ENCODE measurements at regions not wholly inside any gene's neighbourhood (a gene's known extent, or its start where the extent isn't known, plus 50 kb on each side); places are given as distances from the start of the nearest gene placed in this dataset.

GRCh38 chr6:167643223-167643622, 183.5 kb upstream of the AFDN start:
- no peak for DNase-seq (ENCODE audit: low read depth in 2 of 2)

GRCh38 chr6:167643716-167644115, 183.0 kb upstream of the AFDN start:
- DNase-seq (ENCODE audit: low read depth in 2 of 2): no peak

GRCh38 chr6:167644412-167645132, 182.1 kb upstream of the AFDN start:
- DNase-seq (ENCODE audit: low read depth in 2 of 2): no peak

GRCh38 chr6:167645368-167645767, 181.3 kb upstream of the AFDN start:
- peak in 1 of 2 donors; percentile 42 for DNase-seq (ENCODE audit: low read depth in 2 of 2)

- DNase-seq (ENCODE audit: low read depth in 2 of 2): peak in 1 of 2 donors; percentile 67
These were observed 179.4 kb upstream of the AFDN start for GRCh38 chr6:167647306-167647705.

DNA sequence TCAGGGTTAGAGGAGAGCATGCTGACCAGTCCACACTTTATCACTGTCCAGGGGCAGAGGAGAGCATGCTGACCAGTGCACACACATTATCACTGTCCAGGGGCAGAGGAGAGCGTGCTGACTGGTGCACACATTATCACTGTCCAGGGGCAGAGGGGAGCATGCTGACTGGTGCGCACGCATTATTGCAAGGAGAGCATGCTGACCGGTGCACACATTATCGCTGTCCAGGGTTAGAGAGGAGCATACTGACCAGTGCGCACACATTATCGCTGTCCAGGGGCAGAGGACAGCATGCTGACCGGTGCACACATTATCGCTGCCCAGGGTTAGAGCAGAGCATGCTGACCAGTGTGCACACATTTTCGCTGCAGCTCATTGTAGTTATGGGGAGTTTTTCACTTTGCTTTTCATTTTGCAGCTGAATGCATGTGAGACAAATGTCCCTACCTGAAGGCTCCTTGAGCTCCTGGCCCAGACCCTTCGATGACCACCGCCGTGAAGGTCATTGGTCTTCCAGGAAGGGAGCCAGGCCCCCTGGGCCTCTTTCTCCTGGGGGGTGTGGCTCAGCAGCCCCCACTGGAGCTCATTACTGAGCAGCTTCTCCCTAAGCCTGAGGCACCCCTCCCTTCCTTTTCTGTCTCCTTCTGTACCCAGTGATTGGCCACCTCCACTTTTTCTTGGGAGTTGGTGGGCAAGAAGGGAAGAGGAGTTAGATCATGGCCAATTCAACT, 178.8 kb upstream of the AFDN start:
- peak; percentile 21 to 35 for DNase-seq (ENCODE audit: low read depth in 2 of 2)

- peak; percentile 19 to 82 for DNase-seq (ENCODE audit: low read depth in 2 of 2)
These were observed 178.0 kb upstream of the AFDN start for GRCh38 chr6:167648501-167649278.

DNA sequence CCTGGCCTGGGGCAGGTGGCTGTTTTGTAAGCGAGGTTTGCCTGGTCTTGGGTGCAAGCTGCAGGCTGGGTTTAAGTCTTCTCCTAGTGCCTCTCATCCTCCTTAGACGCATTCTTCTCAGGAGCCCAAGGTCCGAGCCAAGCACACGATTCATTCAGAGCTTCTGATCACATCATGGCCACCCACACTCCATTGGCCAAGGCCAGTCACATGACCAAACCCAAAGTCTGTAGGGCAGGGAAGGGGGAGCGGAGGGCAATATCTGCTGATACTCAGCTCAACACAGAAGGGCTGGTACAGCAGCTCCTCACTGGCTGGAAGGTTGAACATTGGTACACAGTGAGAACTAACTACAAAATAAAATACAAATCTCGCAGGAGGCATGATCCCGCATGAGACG, 177.2 kb upstream of the AFDN start:
- no peak for DNase-seq (ENCODE audit: low read depth in 2 of 2)

- DNase-seq (ENCODE audit: low read depth in 2 of 2): no peak
These were observed 175.9 kb upstream of the AFDN start for GRCh38 chr6:167650730-167651317.

GRCh38 chr6:167651318-167652041, 175.2 kb upstream of the AFDN start:
- DNase-seq (ENCODE audit: low read depth in 2 of 2): no peak

DNA sequence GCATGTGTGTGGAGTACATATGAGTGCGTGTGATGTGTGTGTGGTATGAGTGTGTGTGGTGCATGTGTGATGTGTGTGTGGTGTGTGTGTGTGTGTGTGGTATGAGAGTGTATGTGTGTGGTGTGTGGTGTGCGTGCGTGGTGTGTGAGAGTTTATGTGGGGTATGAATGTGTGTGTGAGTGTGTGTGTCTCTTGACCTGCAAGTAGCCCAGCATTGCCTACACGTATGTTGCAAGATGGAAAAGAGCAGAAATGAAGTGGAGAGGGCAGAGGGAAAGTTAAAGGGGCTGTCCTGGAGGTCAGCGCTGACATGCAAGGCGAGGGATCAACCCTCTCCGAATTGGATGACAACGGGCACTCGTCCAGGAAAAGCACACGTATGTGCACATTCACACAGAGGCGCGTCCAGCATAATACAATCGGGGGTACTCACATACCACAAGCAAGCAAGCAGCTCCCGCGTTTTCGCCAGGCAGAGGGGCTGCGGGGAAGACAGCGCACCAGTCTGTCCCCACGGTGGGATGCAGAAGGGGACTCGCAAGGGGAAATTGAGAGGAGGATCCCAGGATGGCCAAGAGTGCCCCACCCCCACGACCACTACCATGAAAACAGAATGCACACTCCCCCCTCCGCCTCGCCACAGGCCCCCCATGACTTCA, 174.5 kb upstream of the AFDN start:
- no peak for DNase-seq (ENCODE audit: low read depth in 2 of 2)

DNA sequence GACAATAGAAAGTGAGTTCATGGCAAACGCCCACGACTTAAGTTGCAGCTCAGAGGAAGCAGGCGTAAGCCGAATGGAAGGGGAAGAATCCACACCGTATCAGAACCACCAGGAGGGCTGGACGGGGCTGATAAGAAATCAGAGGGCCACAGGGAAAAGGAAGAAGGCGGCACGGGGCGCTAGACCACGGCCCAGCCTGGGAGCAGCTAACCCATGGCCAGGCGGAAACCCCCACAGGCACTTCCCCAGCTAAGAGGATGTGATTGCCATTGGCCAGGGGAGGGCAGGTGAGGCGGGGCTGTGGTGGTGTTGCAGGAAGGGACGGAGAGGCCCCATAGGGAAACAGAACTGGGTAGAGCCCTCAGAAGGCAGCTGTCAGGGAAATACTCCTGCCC, 174.0 kb upstream of the AFDN start:
- DNase-seq (ENCODE audit: low read depth in 2 of 2): no peak

- DNase-seq (ENCODE audit: low read depth in 2 of 2): no peak
These were observed 173.2 kb upstream of the AFDN start for GRCh38 chr6:167653561-167653960.

GRCh38 chr6:167654389-167654788, 172.3 kb upstream of the AFDN start:
- DNase-seq (ENCODE audit: low read depth in 2 of 2): no peak

- DNase-seq (ENCODE audit: low read depth in 2 of 2): no peak
These were observed 171.4 kb upstream of the AFDN start for GRCh38 chr6:167655174-167655821.

DNA sequence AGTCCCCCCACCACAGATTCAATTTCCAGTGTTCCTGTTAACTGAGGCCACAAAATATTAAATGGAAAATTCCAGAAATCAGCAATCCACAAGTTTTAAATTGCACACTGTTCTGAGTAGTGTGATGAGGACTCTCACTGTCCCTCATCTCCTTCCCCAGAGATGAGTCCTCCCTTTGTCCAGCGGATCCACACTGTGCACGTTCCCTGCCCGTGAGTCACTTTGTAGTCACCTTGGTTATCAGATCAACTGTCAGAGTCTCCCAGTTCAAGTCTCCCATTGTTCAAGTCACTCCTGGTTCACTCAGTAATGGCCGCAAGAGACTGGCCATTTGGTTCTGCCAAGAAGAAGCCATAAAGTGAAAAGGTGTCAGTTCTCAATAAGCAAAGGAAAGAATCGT, 168.6 kb upstream of the AFDN start:
- DNase-seq (ENCODE audit: low read depth in 2 of 2): no peak

DNA sequence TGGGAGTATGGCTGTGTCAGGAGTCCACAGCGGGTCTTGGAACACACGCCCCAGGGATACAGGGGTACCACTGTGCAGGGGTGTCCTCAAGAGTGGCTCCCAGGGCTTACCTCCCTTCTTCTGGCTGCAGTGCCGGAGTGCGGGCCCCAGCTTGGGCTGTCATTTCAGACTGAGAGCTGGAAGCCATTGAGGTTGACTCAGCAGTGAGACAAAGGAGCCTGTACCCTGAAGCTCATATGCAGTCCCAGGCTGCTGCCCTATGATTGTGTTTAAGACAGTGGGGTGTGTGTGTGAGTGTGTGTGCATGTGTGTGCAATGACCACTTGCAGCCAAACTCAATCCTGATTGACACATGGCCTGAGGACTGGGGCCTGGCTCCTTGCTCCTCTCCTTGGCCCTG, 167.7 kb upstream of the AFDN start:
- no peak for DNase-seq (ENCODE audit: low read depth in 2 of 2)

GRCh38 chr6:167660424-167660823, 166.3 kb upstream of the AFDN start:
- no peak for DNase-seq (ENCODE audit: low read depth in 2 of 2)

GRCh38 chr6:167660944-167661551, 165.7 kb upstream of the AFDN start:
- DNase-seq (ENCODE audit: low read depth in 2 of 2): no peak

DNA sequence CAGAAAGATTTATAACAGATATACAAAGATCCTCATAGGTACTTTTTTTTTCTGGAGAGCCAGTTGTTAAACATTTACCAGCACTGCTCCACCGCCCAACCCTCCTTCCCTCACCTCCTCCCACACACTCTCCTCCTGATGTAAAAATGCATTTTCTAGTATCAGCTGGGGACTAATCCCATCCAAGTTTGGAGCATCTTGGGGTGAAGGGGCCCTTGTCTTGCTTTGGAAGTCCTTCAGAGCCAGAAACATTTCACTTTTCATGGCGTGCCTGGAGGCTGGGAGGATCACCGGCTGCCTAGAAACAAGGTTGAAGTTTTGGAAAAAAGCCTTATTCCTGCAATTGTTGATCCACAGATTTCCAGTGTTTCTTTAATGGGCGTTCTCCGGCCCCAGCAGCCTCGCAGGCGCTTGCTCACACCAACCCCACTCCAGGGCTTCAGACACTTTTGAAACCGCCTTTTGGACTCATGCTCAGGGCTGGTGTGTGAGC, 165.1 kb upstream of the AFDN start:
- DNase-seq (ENCODE audit: low read depth in 2 of 2): no peak

Measured in lung microvascular endothelial cell (primary cell).